Thyroid gland (tissue), 4 donors: ENCODE measurements at regions not wholly inside any gene's neighbourhood (a gene's known extent, or its start where the extent isn't known, plus 50 kb on each side); places are given as distances from the start of the nearest gene placed in this dataset.

ENCODE experiments used
- DNase-seq, 2 donors: peaks; one replicate each; pipeline ENCODE4 v3.0.0-alpha.2; 2019
- H3K27ac ChIP-seq, 3 donors: fragments of 200-600 bp; sonication (generic); 1 replicate in 2 of 3; 2 replicates in 1 of 3; pipeline ENCODE4 v1.5.1; 2016 to 2019; ENCODE audit warnings: mild to moderate bottlenecking in 1 of 3, moderate library complexity in 1 of 3
- H3K27me3 ChIP-seq: fragments of 200-600 bp; sonication (generic); one replicate; pipeline ENCODE4 v1.5.1; 2019
- H3K36me3 ChIP-seq, 2 donors: fragments of 200-600 bp; sonication (generic); one replicate each; pipeline ENCODE4 v1.5.1; 2016 to 2019
- H3K4me1 ChIP-seq, 2 donors: fragments of 200-600 bp; sonication (generic); one replicate each; pipeline ENCODE4 v1.5.1; 2017 to 2019
- H3K4me3 ChIP-seq, 3 donors: fragments of 200-600 bp; sonication (generic); replicated peaks in 1 of 3; 1 replicate in 2 of 3; 2 replicates in 1 of 3; pipeline ENCODE4 v1.5.1; 2016; ENCODE audit warnings: mild to moderate bottlenecking in 1 of 3
- H3K9me3 ChIP-seq: fragments of 200-600 bp; sonication (generic); one replicate; pipeline ENCODE4 v1.5.1; 2017
- CTCF ChIP-seq, 6 experiments: fragments of 200-600 bp in 3 of 6; fragments of 450-650 bp in 3 of 6; sonication (generic) in 3 of 6; IDR thresholded peaks; one replicate each; pipeline ENCODE4 v1.5.1; 2016 to 2019; ENCODE audit warnings: antibody characterized with exemption in 6 of 6, mild to moderate bottlenecking in 2 of 6, inconsistent platforms in 1 of 6, moderate library complexity in 1 of 6
- POLR2A ChIP-seq, 2 donors: fragments of 450-650 bp; IDR thresholded peaks; one replicate each; pipeline ENCODE4 v1.6.1; 2017; ENCODE audit warnings: antibody characterized with exemption in 2 of 2, mild to moderate bottlenecking in 2 of 2, moderate library complexity in 1 of 2
- WGBS, 2 donors: methylation state at CpG; one replicate each; pipeline ENCODE4 v1.1.5; 2017; 5-methylcytosine and 5-hydroxymethylcytosine counted together
- intact Hi-C: fragments of 100-400 bp; cut with DNase I; formaldehyde crosslinking; loops from one replicate; pipeline ENCODE4 v1.15.1; 2023

GRCh38 chr5:77871946-77872345, 95.8 kb upstream of the TBCA start:
- intact Hi-C loops: no loop called here
- no peak overlapping the region for H3K4me3 ChIP-seq
- DNase-seq: no peak
- H3K4me1 ChIP-seq: peaks cover 7 to 9% of the 10 kb centered on the region in 2 donors
- H3K36me3 ChIP-seq: no peaks in the 10 kb centered on the region
- 76% methylated on average over 4 of the region's 4 CpGs for WGBS, 2 donors
- TF ChIP-seq POLR2A (IDR thresholded peaks at IDR 0.05) (no peak), CTCF (IDR thresholded peaks at IDR 0.05) (no peak)
- no peaks in the 10 kb centered on the region for H3K27me3 ChIP-seq
- no peak overlapping the region for H3K27ac ChIP-seq
- no peaks in the 10 kb centered on the region for H3K9me3 ChIP-seq

GRCh38 chr5:77871016-77871415, 94.9 kb upstream of the TBCA start:
- Histone ChIP-seq H3K36me3 (no peaks in the 10 kb centered on the region), H3K27ac (no peak overlapping the region), H3K4me1 (peaks cover 4 to 5% of the 10 kb centered on the region in 2 donors), H3K9me3 (no peaks in the 10 kb centered on the region), H3K4me3 (no peak overlapping the region), H3K27me3 (no peaks in the 10 kb centered on the region)
- intact Hi-C loops: no loop called here
- DNase-seq: peak; percentile 50 to 62
- TF ChIP-seq POLR2A (IDR thresholded peaks at IDR 0.05): no peak
- no peak for TF ChIP-seq CTCF (IDR thresholded peaks at IDR 0.05)
- WGBS, 2 donors: 47 to 49% methylated on average over 6 of the region's 6 CpGs

DNA sequence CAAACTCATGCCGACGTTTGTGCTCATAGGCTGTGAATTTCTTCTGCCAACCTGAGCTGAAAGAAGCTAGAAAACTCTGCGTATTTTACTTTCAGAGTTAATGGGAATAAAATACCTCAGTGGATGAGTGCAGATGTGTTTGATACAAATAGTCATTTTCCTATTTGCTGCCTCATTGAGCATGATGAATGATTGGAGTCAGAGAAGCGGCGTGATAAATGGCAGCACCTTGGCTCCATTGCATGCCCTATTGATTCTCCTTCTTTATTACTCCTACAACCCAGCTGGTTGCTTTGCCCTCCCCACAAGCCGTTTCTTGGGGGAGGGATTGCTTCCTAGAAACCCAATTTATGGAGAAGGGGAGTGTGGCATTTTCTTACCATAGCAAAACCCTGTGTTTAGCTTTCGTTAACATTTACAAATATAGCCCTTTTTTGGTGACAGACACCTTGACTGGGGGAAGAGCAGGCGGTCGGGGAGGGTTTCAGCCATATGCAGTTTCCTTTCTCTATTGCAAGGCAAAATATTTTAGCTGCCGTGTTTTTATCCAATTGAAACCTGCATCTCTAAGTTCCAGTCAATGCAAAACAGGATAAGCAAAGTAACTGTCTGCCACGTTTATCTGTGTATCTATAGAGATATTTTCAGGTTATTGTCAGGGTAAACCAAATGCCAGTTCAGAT, 93.1 kb upstream of the TBCA start:
- H3K4me3 ChIP-seq: no peak overlapping the region
- H3K27me3 ChIP-seq: no peaks in the 10 kb centered on the region
- TF ChIP-seq CTCF (IDR thresholded peaks at IDR 0.05): no peak
- TF ChIP-seq POLR2A (IDR thresholded peaks at IDR 0.05): no peak
- 85 to 89% methylated on average over 11 of the region's 11 CpGs for WGBS, 2 donors
- no peak for DNase-seq
- no peak overlapping the region for H3K27ac ChIP-seq
- H3K9me3 ChIP-seq: no peaks in the 10 kb centered on the region
- H3K4me1 ChIP-seq: peaks cover 4 to 5% of the 10 kb centered on the region in 2 donors
- intact Hi-C loops: no loop called here
- H3K36me3 ChIP-seq: no peaks in the 10 kb centered on the region

- Histone ChIP-seq H3K36me3 (no peaks in the 10 kb centered on the region), H3K27me3 (no peaks in the 10 kb centered on the region), H3K4me3 (no peak overlapping the region), H3K4me1 (peaks cover 4 to 5% of the 10 kb centered on the region in 2 donors), H3K27ac (no peak overlapping the region), H3K9me3 (no peaks in the 10 kb centered on the region)
- TF ChIP-seq CTCF (IDR thresholded peaks at IDR 0.05) (no peak), POLR2A (IDR thresholded peaks at IDR 0.05) (no peak)
- WGBS, 2 donors: 85 to 89% methylated on average over 4 of the region's 4 CpGs
- intact Hi-C loops: no loop called here
- no peak for DNase-seq
Measured at GRCh38 chr5:77867914-77868313, 91.8 kb upstream of the TBCA start.

GRCh38 chr5:77867194-77867691, 91.1 kb upstream of the TBCA start:
- no peak for DNase-seq
- no peaks in the 10 kb centered on the region for H3K27me3 ChIP-seq
- 66 to 69% methylated on average over 2 of the region's 2 CpGs for WGBS, 2 donors
- TF ChIP-seq CTCF (IDR thresholded peaks at IDR 0.05) (peak in 1 of 6 experiments; percentile 27), POLR2A (IDR thresholded peaks at IDR 0.05) (no peak)
- no peaks in the 10 kb centered on the region for H3K9me3 ChIP-seq
- intact Hi-C loops: no loop called here
- H3K36me3 ChIP-seq: no peaks in the 10 kb centered on the region
- H3K4me1 ChIP-seq: peaks cover 4 to 5% of the 10 kb centered on the region in 2 donors
- H3K4me3 ChIP-seq: no peak overlapping the region
- no peak overlapping the region for H3K27ac ChIP-seq
